ENCODE measurements at regions not wholly inside any gene's neighbourhood (a gene's known extent, or its start where the extent isn't known, plus 50 kb on each side); places are given as distances from the start of the nearest gene placed in this dataset.

GRCh38 chr15:35705884-35706585 lies 160.1 kb upstream of the DPH6 start:
- TF ChIP-seq TAF1 (IDR thresholded peaks at IDR 0.05; ENCODE audit: borderline replicate concordance, insufficient read depth, low read length) (no peak), SIN3A (IDR thresholded peaks at IDR 0.05; ENCODE audit: borderline replicate concordance, insufficient read depth, low read length) (no peak), FOXP2 (optimal IDR thresholded peaks at IDR 0.05; ENCODE audit: borderline replicate concordance, extremely low read depth, extremely low read length, insufficient read depth) (no peak), POLR2AphosphoS5 (IDR thresholded peaks at IDR 0.05; ENCODE audit: low read depth, low read length) (no peak)
- TF ChIP-seq, protein P1, sequence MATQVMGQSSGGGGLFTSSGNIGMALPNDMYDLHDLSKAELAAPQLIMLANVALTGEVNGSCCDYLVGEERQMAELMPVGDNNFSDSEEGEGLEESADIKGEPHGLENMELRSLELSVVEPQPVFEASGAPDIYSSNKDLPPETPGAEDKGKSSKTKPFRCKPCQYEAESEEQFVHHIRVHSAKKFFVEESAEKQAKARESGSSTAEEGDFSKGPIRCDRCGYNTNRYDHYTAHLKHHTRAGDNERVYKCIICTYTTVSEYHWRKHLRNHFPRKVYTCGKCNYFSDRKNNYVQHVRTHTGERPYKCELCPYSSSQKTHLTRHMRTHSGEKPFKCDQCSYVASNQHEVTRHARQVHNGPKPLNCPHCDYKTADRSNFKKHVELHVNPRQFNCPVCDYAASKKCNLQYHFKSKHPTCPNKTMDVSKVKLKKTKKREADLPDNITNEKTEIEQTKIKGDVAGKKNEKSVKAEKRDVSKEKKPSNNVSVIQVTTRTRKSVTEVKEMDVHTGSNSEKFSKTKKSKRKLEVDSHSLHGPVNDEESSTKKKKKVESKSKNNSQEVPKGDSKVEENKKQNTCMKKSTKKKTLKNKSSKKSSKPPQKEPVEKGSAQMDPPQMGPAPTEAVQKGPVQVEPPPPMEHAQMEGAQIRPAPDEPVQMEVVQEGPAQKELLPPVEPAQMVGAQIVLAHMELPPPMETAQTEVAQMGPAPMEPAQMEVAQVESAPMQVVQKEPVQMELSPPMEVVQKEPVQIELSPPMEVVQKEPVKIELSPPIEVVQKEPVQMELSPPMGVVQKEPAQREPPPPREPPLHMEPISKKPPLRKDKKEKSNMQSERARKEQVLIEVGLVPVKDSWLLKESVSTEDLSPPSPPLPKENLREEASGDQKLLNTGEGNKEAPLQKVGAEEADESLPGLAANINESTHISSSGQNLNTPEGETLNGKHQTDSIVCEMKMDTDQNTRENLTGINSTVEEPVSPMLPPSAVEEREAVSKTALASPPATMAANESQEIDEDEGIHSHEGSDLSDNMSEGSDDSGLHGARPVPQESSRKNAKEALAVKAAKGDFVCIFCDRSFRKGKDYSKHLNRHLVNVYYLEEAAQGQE (IDR thresholded peaks at IDR 0.05; ENCODE audit: insufficient read depth in 1 of 2, low read depth in 2 of 2, low read length in 2 of 2), result no peak

- TF ChIP-seq TAF1 (IDR thresholded peaks at IDR 0.05; ENCODE audit: borderline replicate concordance, insufficient read depth, low read length), result no peak
- no peak for TF ChIP-seq POLR2AphosphoS5 (IDR thresholded peaks at IDR 0.05; ENCODE audit: low read depth, low read length)
- TF ChIP-seq FOXP2 (optimal IDR thresholded peaks at IDR 0.05; ENCODE audit: borderline replicate concordance, extremely low read depth, extremely low read length, insufficient read depth), result no peak
- TF ChIP-seq, protein P1 (IDR thresholded peaks at IDR 0.05; ENCODE audit: insufficient read depth in 1 of 2, low read depth in 2 of 2, low read length in 2 of 2), result no peak
- TF ChIP-seq SIN3A (IDR thresholded peaks at IDR 0.05; ENCODE audit: borderline replicate concordance, insufficient read depth, low read length), result no peak
Observed at GRCh38 chr15:35712956-35713355, 167.0 kb upstream of the DPH6 start.

DNA sequence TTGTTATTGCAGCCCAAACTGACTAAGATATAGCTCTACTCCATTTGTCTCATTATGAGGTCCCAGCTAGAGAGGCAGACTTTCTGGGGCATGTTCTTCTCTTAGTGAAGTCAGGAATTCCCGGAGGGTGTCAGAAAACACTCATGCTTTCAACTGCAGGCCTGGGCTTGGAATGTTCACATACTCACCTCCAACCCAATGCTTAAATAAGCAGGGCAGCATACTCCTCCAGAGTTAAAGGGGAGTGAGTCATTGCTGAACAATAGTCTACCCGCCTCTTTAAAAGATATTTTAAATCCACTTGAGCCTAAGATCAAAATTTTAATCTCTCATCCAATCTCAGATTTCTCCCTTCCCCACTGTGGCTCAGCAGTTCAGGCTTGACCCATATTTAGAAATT lies 167.8 kb upstream of the DPH6 start:
- TF ChIP-seq TAF1 (IDR thresholded peaks at IDR 0.05; ENCODE audit: borderline replicate concordance, insufficient read depth, low read length), result no peak
- no peak for TF ChIP-seq SIN3A (IDR thresholded peaks at IDR 0.05; ENCODE audit: borderline replicate concordance, insufficient read depth, low read length)
- no peak for TF ChIP-seq POLR2AphosphoS5 (IDR thresholded peaks at IDR 0.05; ENCODE audit: low read depth, low read length)
- TF ChIP-seq, protein P1 (IDR thresholded peaks at IDR 0.05; ENCODE audit: insufficient read depth in 1 of 2, low read depth in 2 of 2, low read length in 2 of 2), result no peak
- TF ChIP-seq FOXP2 (optimal IDR thresholded peaks at IDR 0.05; ENCODE audit: borderline replicate concordance, extremely low read depth, extremely low read length, insufficient read depth), result no peak

- TF ChIP-seq, protein P1 (IDR thresholded peaks at IDR 0.05; ENCODE audit: insufficient read depth in 1 of 2, low read depth in 2 of 2, low read length in 2 of 2), result no peak
- no peak for TF ChIP-seq POLR2AphosphoS5 (IDR thresholded peaks at IDR 0.05; ENCODE audit: low read depth, low read length)
- no peak for TF ChIP-seq TAF1 (IDR thresholded peaks at IDR 0.05; ENCODE audit: borderline replicate concordance, insufficient read depth, low read length)
- TF ChIP-seq SIN3A (IDR thresholded peaks at IDR 0.05; ENCODE audit: borderline replicate concordance, insufficient read depth, low read length), result no peak
- no peak for TF ChIP-seq FOXP2 (optimal IDR thresholded peaks at IDR 0.05; ENCODE audit: borderline replicate concordance, extremely low read depth, extremely low read length, insufficient read depth)
Observed at GRCh38 chr15:35717721-35718120, 171.8 kb upstream of the DPH6 start.
